BJ (cell line): ENCODE measurements at regions not wholly inside any gene's neighbourhood (a gene's known extent, or its start where the extent isn't known, plus 50 kb on each side); places are given as distances from the start of the nearest gene placed in this dataset.
A peak's percentile ranks its signal among the peaks of the same experiment; 100 is the strongest.

ENCODE experiments used
- CTCF ChIA-PET: fragments of 350-600 bp; formaldehyde crosslinking; extraction: SDS; loops from one replicate; lab custom pipeline; 2021; ENCODE audit warnings: antibody characterized with exemption, inconsistent platforms; lab: Yijun Ruan, JAX
- POLR2A ChIA-PET: fragments of 300-600 bp; sonication (Branson Sonifier 250); formaldehyde crosslinking; extraction: SDS; loops from one replicate; lab custom pipeline; 2021; ENCODE audit warnings: antibody characterized with exemption; lab: Charles Lee
- DNase-seq: peaks from one replicate; pipeline ENCODE4 v3.0.0-alpha.2; 2011; ENCODE audit warnings: low read depth
- H3K27me3 ChIP-seq: 2 replicates; pipeline ENCODE4 v1.6.0; 2011; ENCODE audit warnings: low read length; ENCODE audit not compliant: control insufficient read depth, insufficient read depth
- H3K36me3 ChIP-seq: 2 replicates; pipeline ENCODE4 v1.5.1; 2011; ENCODE audit warnings: low read length; ENCODE audit not compliant: control insufficient read depth, insufficient read depth
- H3K4me3 ChIP-seq: 2 replicates; pipeline ENCODE4 v1.5.1; 2011; ENCODE audit warnings: low read depth, mild to moderate bottlenecking, control low read depth, low read length
- TF ChIP-seq, protein P1 (sequence below): IDR thresholded peaks from 2 replicates; pipeline ENCODE4 v1.5.1; 2011; ENCODE audit warnings: low read depth, mild to moderate bottlenecking, control low read depth, inconsistent platforms, low read length, moderate library complexity; ENCODE audit not compliant: insufficient read depth

DNA sequence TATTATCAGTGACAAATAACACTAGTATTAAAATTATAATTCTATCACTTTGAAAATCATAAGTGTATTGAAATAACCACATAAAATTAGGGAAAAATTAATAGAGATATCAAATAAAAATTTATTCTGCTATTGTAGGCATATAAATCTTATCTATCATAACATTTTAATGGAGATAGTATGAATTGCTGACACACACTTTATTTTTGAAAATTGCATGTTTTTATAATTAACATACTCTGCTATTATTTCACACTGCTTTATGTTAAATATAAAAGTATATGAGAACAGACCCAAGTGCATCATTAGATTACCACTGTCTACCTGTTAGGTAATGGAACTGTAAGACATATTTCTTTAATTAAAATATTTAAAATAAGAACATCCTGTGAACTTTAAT is 2150.2 kb downstream of the ARAP2 start:
- ChIA-PET CTCF (no interaction called here), POLR2A (no interaction called here)
- no peak for DNase-seq
- TF ChIP-seq, protein P1, sequence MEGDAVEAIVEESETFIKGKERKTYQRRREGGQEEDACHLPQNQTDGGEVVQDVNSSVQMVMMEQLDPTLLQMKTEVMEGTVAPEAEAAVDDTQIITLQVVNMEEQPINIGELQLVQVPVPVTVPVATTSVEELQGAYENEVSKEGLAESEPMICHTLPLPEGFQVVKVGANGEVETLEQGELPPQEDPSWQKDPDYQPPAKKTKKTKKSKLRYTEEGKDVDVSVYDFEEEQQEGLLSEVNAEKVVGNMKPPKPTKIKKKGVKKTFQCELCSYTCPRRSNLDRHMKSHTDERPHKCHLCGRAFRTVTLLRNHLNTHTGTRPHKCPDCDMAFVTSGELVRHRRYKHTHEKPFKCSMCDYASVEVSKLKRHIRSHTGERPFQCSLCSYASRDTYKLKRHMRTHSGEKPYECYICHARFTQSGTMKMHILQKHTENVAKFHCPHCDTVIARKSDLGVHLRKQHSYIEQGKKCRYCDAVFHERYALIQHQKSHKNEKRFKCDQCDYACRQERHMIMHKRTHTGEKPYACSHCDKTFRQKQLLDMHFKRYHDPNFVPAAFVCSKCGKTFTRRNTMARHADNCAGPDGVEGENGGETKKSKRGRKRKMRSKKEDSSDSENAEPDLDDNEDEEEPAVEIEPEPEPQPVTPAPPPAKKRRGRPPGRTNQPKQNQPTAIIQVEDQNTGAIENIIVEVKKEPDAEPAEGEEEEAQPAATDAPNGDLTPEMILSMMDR = no peak
- no peaks in the 10 kb centered on the region for H3K36me3 ChIP-seq
- no peak overlapping the region for H3K4me3 ChIP-seq
- H3K27me3 ChIP-seq = no peaks in the 10 kb centered on the region

DNA sequence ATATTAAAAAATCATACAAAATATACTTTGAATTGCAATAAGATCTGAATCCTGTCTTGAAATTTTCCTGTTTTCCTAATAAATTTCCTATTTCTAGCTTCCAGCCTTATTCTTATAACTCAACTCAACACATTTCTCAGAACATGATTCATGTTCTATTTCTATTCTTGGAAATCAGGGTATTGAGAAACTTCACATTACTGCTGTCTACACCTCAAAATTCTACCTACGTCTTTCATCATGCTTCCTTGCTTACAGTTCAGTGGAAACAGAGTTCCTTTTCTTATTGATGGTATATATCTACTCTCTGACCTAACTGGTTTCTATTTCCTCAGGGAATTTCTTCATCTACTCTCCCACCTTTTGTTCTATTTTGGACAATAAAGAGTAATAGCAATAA is 2139.0 kb downstream of the ARAP2 start:
- DNase-seq = no peak
- Histone ChIP-seq H3K27me3 (no peaks in the 10 kb centered on the region), H3K4me3 (no peak overlapping the region), H3K36me3 (no peaks in the 10 kb centered on the region)
- ChIA-PET POLR2A (no interaction called here), CTCF (no interaction called here)
- TF ChIP-seq, protein P1 = no peak

DNA sequence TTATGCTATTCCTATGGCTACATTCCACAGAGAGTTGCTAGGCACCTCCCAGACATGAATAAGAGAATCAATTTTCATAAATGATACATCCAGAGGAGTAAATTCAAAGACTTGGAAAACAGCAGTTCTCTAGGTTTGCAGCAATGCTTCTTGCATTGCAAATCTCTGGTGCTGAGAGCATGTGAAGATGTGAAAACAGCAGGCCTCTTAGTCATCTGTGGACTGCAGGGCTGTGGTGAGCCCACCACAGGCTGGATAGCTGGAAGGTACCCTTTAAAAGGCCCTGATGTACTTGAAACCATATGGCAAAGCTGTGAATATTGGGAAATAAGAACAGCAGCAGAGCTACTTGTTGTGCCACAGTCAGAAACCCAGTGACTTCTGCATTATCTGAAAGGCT is 2135.9 kb downstream of the ARAP2 start:
- no peaks in the 10 kb centered on the region for H3K36me3 ChIP-seq
- H3K27me3 ChIP-seq = no peaks in the 10 kb centered on the region
- DNase-seq = peak; percentile 3
- TF ChIP-seq, protein P1 = no peak
- ChIA-PET CTCF (no interaction called here), POLR2A (no interaction called here)
- no peak overlapping the region for H3K4me3 ChIP-seq

GRCh38 chr4:34112573-34112972 is 2131.7 kb downstream of the ARAP2 start:
- H3K27me3 ChIP-seq = no peaks in the 10 kb centered on the region
- DNase-seq = no peak
- TF ChIP-seq, protein P1 = no peak
- H3K36me3 ChIP-seq = no peaks in the 10 kb centered on the region
- H3K4me3 ChIP-seq = no peak overlapping the region
- ChIA-PET CTCF (no interaction called here), POLR2A (no interaction called here)

- TF ChIP-seq, protein P1 = no peak
- POLR2A ChIA-PET = no interaction called here
- no peak for DNase-seq
Observed at GRCh38 chr4:34138385-34138784, 2105.9 kb downstream of the ARAP2 start.

More at GRCh38 chr4:34138385-34138784, 2105.9 kb downstream of the ARAP2 start:
- Histone ChIP-seq H3K36me3 (no peaks in the 10 kb centered on the region), H3K4me3 (no peak overlapping the region), H3K27me3 (no peaks in the 10 kb centered on the region)
- CTCF ChIA-PET = interaction anchor here (1.2 kb wide), 1 partner anchor 10 kb away, joined by 3 read pairs; no protein-coding TSS in a partner anchor
